ENCODE measurements at regions not wholly inside any gene's neighbourhood (a gene's known extent, or its start where the extent isn't known, plus 50 kb on each side); places are given as distances from the start of the nearest gene placed in this dataset.

GRCh38 chr4:112865443-112865842 lies 184.0 kb upstream of the ANK2 start:
- Histone ChIP-seq H3K36me3 (ENCODE audit: low read depth, low read length) (no peaks in the 10 kb centered on the region), H3F3A (ENCODE audit: low read length, unreplicated experiment) (no peaks in the 10 kb centered on the region), H3K9me3 (ENCODE audit: low read length) (no peaks in the 10 kb centered on the region), H2AFZ (ENCODE audit: low read length) (no peak overlapping the region), H3K4me2 (ENCODE audit: low read length) (no peak overlapping the region), H3K27ac (ENCODE audit: low read length) (no peak overlapping the region), H3K4me3 (ENCODE audit: low read length) (no peak overlapping the region), H3K79me2 (ENCODE audit: low read length) (no peaks in the 10 kb centered on the region), H3K4me1 (ENCODE audit: insufficient read depth, low read length) (no peaks in the 10 kb centered on the region), H3K27me3 (ENCODE audit: low read length) (peaks cover 4% of the 10 kb centered on the region; the same call in 1 of the 2 replicates), H4K20me1 (ENCODE audit: low read length) (no peaks in the 10 kb centered on the region), H3K9ac (ENCODE audit: low read length) (no peak overlapping the region), H3K9me2 (replicated peaks; ENCODE audit: low read length) (no peaks in the 10 kb centered on the region)
- TF ChIP-seq EZH2phosphoT487 (IDR thresholded peaks at IDR 0.05; ENCODE audit: borderline replicate concordance, low read length) (no peak), EZH2 (IDR thresholded peaks at IDR 0.05; ENCODE audit: low read length, unreplicated experiment) (no peak)
- TF ChIP-seq, protein P1, sequence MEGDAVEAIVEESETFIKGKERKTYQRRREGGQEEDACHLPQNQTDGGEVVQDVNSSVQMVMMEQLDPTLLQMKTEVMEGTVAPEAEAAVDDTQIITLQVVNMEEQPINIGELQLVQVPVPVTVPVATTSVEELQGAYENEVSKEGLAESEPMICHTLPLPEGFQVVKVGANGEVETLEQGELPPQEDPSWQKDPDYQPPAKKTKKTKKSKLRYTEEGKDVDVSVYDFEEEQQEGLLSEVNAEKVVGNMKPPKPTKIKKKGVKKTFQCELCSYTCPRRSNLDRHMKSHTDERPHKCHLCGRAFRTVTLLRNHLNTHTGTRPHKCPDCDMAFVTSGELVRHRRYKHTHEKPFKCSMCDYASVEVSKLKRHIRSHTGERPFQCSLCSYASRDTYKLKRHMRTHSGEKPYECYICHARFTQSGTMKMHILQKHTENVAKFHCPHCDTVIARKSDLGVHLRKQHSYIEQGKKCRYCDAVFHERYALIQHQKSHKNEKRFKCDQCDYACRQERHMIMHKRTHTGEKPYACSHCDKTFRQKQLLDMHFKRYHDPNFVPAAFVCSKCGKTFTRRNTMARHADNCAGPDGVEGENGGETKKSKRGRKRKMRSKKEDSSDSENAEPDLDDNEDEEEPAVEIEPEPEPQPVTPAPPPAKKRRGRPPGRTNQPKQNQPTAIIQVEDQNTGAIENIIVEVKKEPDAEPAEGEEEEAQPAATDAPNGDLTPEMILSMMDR (conservative IDR thresholded peaks at IDR 0.05; ENCODE audit: low read depth, low read length), result no peak
- no TSS peak for BruUV-seq (replicated peaks)
- DNase-seq (no peak), ATAC-seq (no peak)
- ChIA-PET POLR2A (ENCODE audit: unreplicated experiment) (no interaction called here), CTCF (no interaction called here)
- intact Hi-C loops (cut with micrococcal nuclease), result no loop called here

- Histone ChIP-seq H3K4me2 (ENCODE audit: low read length) (no peak overlapping the region), H3K79me2 (ENCODE audit: low read length) (no peaks in the 10 kb centered on the region), H3K4me3 (ENCODE audit: low read length) (no peak overlapping the region), H4K20me1 (ENCODE audit: low read length) (no peaks in the 10 kb centered on the region), H3K9me3 (ENCODE audit: low read length) (no peaks in the 10 kb centered on the region), H3K36me3 (ENCODE audit: low read depth, low read length) (no peaks in the 10 kb centered on the region), H3K27ac (ENCODE audit: low read length) (no peak overlapping the region), H3K27me3 (ENCODE audit: low read length) (no peaks in the 10 kb centered on the region), H3K9ac (ENCODE audit: low read length) (no peak overlapping the region), H2AFZ (ENCODE audit: low read length) (no peak overlapping the region), H3F3A (ENCODE audit: low read length, unreplicated experiment) (no peaks in the 10 kb centered on the region), H3K9me2 (replicated peaks; ENCODE audit: low read length) (no peaks in the 10 kb centered on the region), H3K4me1 (ENCODE audit: insufficient read depth, low read length) (no peaks in the 10 kb centered on the region)
- ATAC-seq (no peak), DNase-seq (no peak)
- ChIA-PET POLR2A (ENCODE audit: unreplicated experiment) (no interaction called here), CTCF (no interaction called here)
- no TSS peak for BruUV-seq (replicated peaks)
- intact Hi-C loops (cut with micrococcal nuclease), result no loop called here
- TF ChIP-seq EZH2 (IDR thresholded peaks at IDR 0.05; ENCODE audit: low read length, unreplicated experiment) (no peak), EZH2phosphoT487 (IDR thresholded peaks at IDR 0.05; ENCODE audit: borderline replicate concordance, low read length) (no peak)
- TF ChIP-seq, protein P1 (conservative IDR thresholded peaks at IDR 0.05; ENCODE audit: low read depth, low read length), result no peak
Measured at GRCh38 chr4:112876316-112876715, 173.1 kb upstream of the ANK2 start.

DNA sequence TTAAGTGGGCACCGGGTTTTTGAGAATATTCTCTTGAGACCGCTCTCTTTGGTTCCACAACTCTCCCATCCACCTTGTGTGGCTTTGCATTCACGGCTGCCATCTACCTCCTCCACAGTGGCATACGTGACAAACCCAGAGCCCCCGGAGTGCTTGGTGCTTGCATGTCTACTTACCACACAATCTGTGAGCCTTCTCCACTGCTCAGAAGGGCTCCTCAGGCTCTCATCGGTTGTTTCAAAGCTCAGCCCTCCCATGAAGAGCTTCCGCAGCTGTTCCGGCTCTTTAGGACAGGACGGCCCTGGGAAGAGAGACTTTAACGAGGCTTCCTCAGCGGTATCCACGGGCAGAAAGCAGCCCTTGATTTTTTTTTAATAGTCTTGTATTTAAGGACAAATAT lies 167.6 kb upstream of the ANK2 start:
- intact Hi-C loops (cut with micrococcal nuclease), result no loop called here
- Histone ChIP-seq H3K79me2 (ENCODE audit: low read length) (no peaks in the 10 kb centered on the region), H3F3A (ENCODE audit: low read length, unreplicated experiment) (no peaks in the 10 kb centered on the region), H3K27me3 (ENCODE audit: low read length) (0 out of 2 replicates have a peak, but pooled peaks cover 10% of the 10 kb centered on the region), H3K4me2 (ENCODE audit: low read length) (no peak overlapping the region), H3K9ac (ENCODE audit: low read length) (no peak overlapping the region), H3K4me1 (ENCODE audit: insufficient read depth, low read length) (no peaks in the 10 kb centered on the region), H3K9me3 (ENCODE audit: low read length) (no peaks in the 10 kb centered on the region), H4K20me1 (ENCODE audit: low read length) (no peaks in the 10 kb centered on the region), H3K9me2 (replicated peaks; ENCODE audit: low read length) (no peaks in the 10 kb centered on the region), H2AFZ (ENCODE audit: low read length) (no peak overlapping the region), H3K36me3 (ENCODE audit: low read depth, low read length) (no peaks in the 10 kb centered on the region), H3K4me3 (ENCODE audit: low read length) (no peak overlapping the region), H3K27ac (ENCODE audit: low read length) (no peak overlapping the region)
- no TSS peak for BruUV-seq (replicated peaks)
- CTCF ChIA-PET, result no interaction called here
- no peak for DNase-seq
- TF ChIP-seq EZH2phosphoT487 (IDR thresholded peaks at IDR 0.05; ENCODE audit: borderline replicate concordance, low read length), result no peak
- TF ChIP-seq, protein P1 (conservative IDR thresholded peaks at IDR 0.05; ENCODE audit: low read depth, low read length), result no peak
- TF ChIP-seq EZH2 (IDR thresholded peaks at IDR 0.05; ENCODE audit: low read length, unreplicated experiment), result no peak
- POLR2A ChIA-PET (ENCODE audit: unreplicated experiment), result no interaction called here
- ATAC-seq, result no peak

Data from PC-3 (cell line).